ENCODE measurements at regions not wholly inside any gene's neighbourhood (a gene's known extent, or its start where the extent isn't known, plus 50 kb on each side); places are given as distances from the start of the nearest gene placed in this dataset.

DNA sequence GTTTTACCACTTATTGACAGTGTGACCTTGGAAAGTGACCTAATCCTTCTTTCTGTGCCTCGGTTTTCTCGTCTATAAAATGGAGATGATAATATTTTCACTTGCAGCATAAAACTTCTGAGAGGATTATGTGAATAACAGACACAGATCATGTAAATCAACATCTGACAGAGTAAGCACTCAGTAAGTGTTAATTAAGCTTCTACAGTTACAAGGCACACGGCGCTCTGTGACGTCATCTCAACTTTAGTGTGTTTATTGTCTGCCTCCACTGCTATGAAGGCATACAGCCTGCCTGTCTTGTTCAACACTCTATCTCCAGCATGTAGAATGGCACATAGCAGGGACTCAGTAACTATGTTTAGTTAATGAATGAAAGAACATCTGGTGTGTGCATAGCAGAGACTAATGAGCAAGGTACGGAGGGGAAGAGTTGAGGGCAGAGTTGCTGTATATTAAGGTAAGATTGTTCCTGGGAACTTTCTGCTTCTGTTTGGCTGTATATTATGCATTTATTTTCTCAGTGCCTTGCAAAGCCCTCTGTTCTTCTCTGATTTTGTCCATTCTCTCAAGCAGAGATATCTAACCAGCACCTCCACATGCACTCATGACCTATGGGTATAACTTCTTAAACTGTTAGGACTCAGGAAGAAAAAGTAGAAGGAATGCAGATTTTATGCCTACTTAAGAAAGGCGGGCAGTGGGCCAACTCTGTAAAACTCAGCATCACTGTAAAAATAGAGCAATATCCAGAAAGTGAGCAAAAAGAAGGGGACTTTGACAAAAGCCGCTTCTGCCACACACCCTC lies 66.4 kb upstream of the STMND1 start:
- no peak for TF ChIP-seq CTCF (IDR thresholded peaks at IDR 0.05; ENCODE audit: extremely low read depth in 1 of 2, insufficient read depth in 1 of 2, low read depth in 1 of 2, low read length in 2 of 2)
- no peak for TF ChIP-seq JUN (IDR thresholded peaks at IDR 0.05; ENCODE audit: borderline replicate concordance, insufficient read depth, insufficient read length, low read depth)
- TF ChIP-seq POLR2A (IDR thresholded peaks at IDR 0.05; ENCODE audit: low read depth, low read length) = no peak
- TF ChIP-seq MAX (IDR thresholded peaks at IDR 0.05; ENCODE audit: insufficient read depth, insufficient read length) = no peak
- TF ChIP-seq POLR2AphosphoS5 (IDR thresholded peaks at IDR 0.05; ENCODE audit: insufficient read depth, low read depth, low read length) = no peak
- no peak for TF ChIP-seq MYC (IDR thresholded peaks at IDR 0.05; ENCODE audit: low read depth, low read length)
- no peak for TF ChIP-seq EZH2 (IDR thresholded peaks at IDR 0.05; ENCODE audit: borderline replicate concordance, low read depth, low read length, severe bottlenecking)
- no peak for TF ChIP-seq GATA2 (IDR thresholded peaks at IDR 0.05; ENCODE audit: insufficient read depth, insufficient read length, low read depth, low read length)
- TF ChIP-seq FOS (IDR thresholded peaks at IDR 0.05; ENCODE audit: borderline replicate concordance, insufficient read depth, low read length) = no peak

All from endothelial cell of umbilical vein (primary cell).